RPMI8226 (cell line): ENCODE measurements at regions not wholly inside any gene's neighbourhood (a gene's known extent, or its start where the extent isn't known, plus 50 kb on each side); places are given as distances from the start of the nearest gene placed in this dataset.
"Not testable (repeated sequence)": the region's sequence is repeated elsewhere in the genome, so short reads cannot be mapped to it uniquely, and the experiment has no call there.

Source experiments
- DNase-seq: peaks from one replicate; pipeline ENCODE4 v3.0.0-alpha.2; 2015

GRCh38 chr16:55044201-55044975, 113.7 kb downstream of the IRX5 start:
- DNase-seq, result no peak

GRCh38 chr16:55045329-55045728, 114.7 kb downstream of the IRX5 start:
- no peak for DNase-seq

- DNase-seq, result no peak
Observed at GRCh38 chr16:55045756-55046460, 115.2 kb downstream of the IRX5 start.

- no peak for DNase-seq
Observed at GRCh38 chr16:55046513-55046912, 115.8 kb downstream of the IRX5 start.

- DNase-seq, result no peak
Observed at GRCh38 chr16:55046916-55047315, 116.3 kb downstream of the IRX5 start.

- no peak for DNase-seq
Observed at GRCh38 chr16:55047331-55047730, 116.7 kb downstream of the IRX5 start.

GRCh38 chr16:55047903-55048497, 117.3 kb downstream of the IRX5 start:
- DNase-seq, result no peak

- DNase-seq, result no peak
Observed at GRCh38 chr16:55048745-55049144, 118.1 kb downstream of the IRX5 start.

- no peak for DNase-seq
Observed at GRCh38 chr16:55051571-55052347, 121.1 kb downstream of the IRX5 start.

GRCh38 chr16:55052348-55052734, 121.7 kb downstream of the IRX5 start:
- no peak for DNase-seq

GRCh38 chr16:55052741-55053415, 122.2 kb downstream of the IRX5 start:
- DNase-seq, result no peak

GRCh38 chr16:55055262-55055661, 124.6 kb downstream of the IRX5 start:
- no peak for DNase-seq

- DNase-seq, result peak; percentile 19
Observed at GRCh38 chr16:55056585-55057401, 126.1 kb downstream of the IRX5 start.

- no peak for DNase-seq
Observed at GRCh38 chr16:55057866-55058265, 127.2 kb downstream of the IRX5 start.

- DNase-seq, result no peak
Observed at GRCh38 chr16:55058576-55058975, 127.9 kb downstream of the IRX5 start.

GRCh38 chr16:55059146-55059545, 128.5 kb downstream of the IRX5 start:
- no peak for DNase-seq

GRCh38 chr16:55061126-55061525, 130.5 kb downstream of the IRX5 start:
- DNase-seq, result no peak

GRCh38 chr16:55062442-55062841, 131.8 kb downstream of the IRX5 start:
- DNase-seq, result no peak

- DNase-seq, result no peak
Observed at GRCh38 chr16:55072976-55073375, 142.3 kb downstream of the IRX5 start.

- no peak for DNase-seq
Observed at GRCh38 chr16:55073830-55074229, 143.2 kb downstream of the IRX5 start.

- DNase-seq, result not testable (repeated sequence)
Observed at GRCh38 chr16:55075208-55075607, 144.5 kb downstream of the IRX5 start.

- DNase-seq, result no peak
Observed at GRCh38 chr16:55076053-55076452, 145.4 kb downstream of the IRX5 start.
